ENCODE measurements at regions not wholly inside any gene's neighbourhood (a gene's known extent, or its start where the extent isn't known, plus 50 kb on each side); places are given as distances from the start of the nearest gene placed in this dataset.

DNA sequence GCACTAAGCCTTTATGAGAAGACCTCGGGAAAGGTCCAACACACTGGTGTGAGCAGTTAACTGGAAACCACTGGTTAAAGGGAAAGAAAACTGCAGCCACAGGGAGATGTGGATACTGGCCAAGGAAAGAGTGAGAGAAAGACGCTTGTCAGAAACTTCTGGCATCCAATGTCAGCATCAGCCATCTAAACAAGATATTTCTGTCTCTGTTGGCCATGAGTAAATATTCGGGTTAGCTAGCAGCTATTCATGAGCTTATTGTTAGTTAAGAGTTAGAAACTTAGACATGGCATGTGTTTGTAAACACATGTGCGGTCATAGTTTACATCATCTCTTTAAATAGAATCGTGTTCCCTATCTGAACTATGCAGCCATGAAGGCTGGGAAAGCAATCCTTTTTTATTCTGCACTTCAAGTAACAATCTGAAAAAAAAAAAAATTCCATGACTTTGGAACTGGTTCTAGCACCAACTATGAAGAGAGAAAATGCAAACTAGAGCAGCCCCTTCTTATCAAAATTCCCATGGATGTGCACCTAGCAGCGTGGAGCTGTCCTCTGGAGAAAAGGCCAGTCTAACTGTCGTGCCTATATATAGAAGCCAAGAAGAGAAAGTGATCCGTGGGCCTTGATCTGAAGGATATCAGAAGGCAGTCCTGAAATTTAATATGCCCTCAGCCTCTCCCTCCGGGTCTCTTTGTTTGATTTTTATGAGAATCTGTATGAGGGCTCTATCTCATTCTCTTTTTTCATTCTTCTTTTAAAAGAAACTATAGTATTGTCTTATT lies 84.0 kb upstream of the RFX8 start:
- no peak for TF ChIP-seq CTCF (IDR thresholded peaks at IDR 0.05; ENCODE audit: insufficient read depth, low read length, poor library complexity, severe bottlenecking)
- no peak for TF ChIP-seq EZH2phosphoT487 (conservative IDR thresholded peaks at IDR 0.05; ENCODE audit: low read length)
